Activated T-helper 9 cell treated with anti-CD3 and anti-CD28 coated beads, Interleukin-2, amount 50 U/mL, for 16 hours (primary cell): ENCODE measurements at regions not wholly inside any gene's neighbourhood (a gene's known extent, or its start where the extent isn't known, plus 50 kb on each side); places are given as distances from the start of the nearest gene placed in this dataset.
A peak's percentile ranks its signal among the peaks of the same experiment; 100 is the strongest.
"Not testable (repeated sequence)": the region's sequence is repeated elsewhere in the genome, so short reads cannot be mapped to it uniquely, and the experiment has no call there.

Source experiments
- DNase-seq: peaks from one replicate; pipeline ENCODE4 v3.0.0-alpha.2; 2020; ENCODE audit warnings: low read depth

DNA sequence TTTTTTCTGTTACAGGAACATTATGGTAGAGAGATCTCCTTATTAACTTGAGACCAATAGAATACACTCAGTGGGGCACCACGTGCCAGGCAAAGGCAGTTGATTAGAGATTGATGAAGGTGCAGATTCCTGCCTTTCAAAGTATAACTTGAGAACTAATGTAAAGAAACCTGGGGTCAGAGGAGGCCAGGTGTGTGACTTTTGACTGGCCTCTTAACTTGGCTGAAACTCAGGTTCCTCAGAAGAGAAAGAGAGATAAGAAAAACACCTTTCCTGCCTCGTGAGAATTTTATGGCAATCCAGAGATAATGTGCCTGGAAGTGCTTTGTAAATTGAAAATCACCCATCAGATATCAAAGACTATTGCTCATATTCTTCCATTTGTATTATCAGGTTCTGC lies 110.7 kb upstream of the GZMB start:
- no peak for DNase-seq

DNA sequence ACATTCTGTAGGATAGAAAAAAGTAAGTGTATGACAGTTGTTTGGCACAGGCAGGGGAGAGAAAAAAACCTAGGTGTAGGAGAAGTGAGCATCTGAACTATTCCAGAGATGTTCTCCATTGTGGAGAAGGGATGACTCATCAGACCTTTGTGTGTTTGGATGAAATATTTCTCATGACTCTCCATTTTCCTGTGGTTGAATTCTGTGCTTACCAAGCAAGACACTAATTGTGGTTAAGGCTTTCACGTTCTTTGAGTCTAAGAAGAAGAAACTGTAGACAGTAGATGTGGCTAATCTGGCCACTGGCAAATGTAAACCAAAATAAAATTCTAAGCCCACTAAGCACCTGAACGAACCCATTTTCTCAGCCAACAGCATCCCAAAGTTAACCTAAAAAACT lies 107.9 kb upstream of the GZMB start:
- DNase-seq = no peak

DNA sequence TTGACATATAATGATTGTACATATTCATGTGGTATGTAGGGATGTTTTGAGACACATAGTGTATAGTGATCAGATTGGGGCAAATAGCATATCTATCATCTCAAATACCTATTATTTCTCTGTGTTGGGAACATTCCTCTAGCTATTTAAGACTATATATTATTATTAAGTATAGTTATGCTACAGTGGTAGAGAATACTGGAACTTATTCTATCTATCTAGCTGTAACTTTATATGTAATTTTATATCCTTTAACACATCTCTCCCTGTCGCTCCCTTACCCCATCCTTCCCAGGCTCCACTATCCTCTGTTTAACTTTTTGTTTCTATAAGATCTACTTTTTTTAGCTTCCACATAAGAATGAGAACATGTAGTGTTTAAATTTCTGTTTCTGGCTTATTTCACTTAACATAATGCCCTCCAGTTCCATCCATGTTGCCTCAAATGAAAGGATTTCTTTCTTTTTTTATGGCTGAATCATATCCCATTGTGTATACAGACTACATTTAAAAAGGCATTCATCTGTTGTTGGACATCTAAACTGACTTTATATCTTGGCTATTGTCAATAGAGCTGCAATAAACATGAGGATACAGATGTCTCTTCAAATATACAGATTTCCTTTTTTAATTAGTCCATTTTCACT lies 102.1 kb upstream of the GZMB start:
- no peak for DNase-seq

DNA sequence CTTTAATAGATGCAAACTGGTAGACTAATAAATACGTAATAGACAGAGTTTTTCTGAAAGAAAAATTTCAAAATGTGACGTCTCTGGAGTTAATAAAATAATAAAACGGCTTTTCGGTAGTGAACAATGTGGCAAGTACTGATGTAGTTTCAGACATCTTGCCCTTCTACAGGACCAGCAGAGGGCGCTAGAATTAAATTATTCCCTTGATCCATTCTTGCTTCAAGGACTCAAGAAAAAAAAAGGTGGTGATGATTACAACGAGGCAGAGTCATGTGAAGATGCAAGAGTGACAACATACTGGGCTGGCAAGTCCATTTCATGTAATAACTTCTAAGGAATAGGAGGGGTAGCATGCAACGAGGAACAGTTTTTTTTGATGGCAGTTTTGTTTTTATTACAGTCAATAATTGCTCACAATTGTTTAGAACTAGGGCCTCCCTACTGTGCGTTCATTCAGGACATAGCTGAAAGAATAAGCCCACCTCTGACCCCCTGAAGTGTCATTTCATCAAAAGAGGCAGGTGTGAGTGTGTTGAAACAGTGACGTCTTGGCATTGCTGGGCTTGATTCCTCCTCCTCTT lies 101.0 kb upstream of the GZMB start:
- DNase-seq = no peak

DNA sequence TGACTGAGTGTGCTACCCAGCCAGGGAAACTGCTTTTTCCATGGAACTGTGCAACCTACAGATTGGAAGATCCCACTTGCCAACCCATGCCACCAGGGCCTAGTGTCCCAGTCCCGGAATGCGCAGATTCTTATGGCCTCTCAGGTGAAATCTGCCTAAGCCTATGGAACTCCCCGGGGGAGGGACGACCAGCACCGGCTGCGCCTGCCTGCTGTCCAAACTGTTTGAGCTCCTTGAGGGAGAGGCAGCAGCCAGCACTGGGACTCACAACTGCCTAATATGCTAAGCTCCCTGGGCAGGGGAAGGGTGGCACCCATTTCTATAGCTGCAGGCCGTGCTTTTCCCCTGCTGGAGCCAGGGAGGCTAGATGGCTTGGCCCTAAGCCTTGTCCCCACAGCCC lies 92.5 kb upstream of the GZMB start:
- DNase-seq = no peak

DNA sequence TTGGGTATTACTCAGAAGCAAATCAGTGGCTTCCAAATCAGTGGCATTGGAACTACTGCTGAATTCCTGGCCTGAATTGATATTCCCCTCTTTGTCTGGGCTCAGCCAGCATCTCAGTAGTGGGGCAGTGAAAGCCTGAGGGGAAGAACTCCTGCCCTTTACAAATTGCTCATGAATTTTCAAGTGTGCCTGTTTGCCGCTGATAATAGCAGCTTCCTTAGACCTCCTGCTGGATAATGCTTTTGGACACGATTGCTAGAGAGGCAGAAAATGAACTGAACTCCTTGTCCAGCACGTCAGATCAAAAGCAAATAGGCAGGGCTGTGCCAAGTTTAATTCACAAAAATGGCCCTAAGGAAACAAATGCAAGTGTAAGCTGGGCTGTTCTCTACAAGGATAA lies 91.3 kb upstream of the GZMB start:
- DNase-seq = no peak

DNA sequence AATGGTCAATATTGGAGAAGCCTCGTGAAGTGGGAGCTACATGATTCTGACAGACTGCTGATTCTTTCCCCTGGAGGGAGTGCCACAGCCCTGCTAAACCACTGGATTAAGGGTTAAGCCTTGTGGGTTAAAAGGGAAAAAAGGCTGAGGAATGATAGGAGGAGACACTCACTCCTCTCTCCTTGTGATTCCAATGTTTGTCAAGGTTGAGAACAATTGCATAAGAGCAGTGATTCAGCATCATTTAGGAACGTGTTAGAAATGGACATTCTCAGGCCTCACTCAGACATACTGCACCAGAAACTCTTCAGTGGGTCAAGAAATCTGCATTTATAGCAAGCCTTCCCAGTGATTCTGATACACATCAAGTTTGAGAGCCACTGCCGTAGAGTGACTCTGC lies 87.8 kb upstream of the GZMB start:
- DNase-seq = no peak

DNA sequence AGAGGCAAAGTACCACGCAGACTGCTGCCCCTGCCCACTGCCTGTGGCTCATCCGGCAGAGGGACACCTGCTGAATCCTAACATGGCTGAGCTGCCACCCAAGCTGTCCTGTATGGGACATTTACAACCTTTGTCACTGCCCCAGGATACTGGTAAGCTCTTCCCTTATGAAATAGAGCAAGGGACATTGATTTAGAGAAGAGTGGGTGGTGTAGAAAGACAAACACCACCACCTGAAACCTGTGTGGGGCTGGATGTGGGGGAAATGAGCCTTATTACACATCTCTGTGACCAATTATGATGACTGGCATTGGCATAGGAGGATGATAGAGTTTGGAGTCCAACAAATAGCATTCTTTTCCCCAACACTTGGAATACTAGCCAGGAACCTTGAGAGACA lies 81.2 kb upstream of the GZMB start:
- no peak for DNase-seq

DNA sequence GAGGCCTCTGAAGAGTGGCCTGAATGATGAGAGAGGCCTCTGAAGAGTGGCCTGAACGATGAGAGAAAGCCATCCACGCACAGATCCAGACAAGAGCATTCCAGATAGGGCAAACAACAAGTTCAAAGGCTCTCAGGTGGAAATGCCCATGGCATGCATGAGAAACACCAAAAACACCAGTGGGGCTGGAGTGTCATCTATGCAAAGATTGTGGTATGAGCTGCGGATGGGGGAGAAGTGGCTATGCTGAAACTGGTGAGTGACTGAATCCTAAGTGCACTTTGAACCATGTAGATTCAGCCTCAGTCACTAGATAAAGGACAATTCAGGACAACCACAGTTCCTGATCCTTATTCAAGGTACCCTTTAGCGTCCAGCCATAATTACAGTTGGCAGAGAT lies 79.4 kb upstream of the GZMB start:
- no peak for DNase-seq

DNA sequence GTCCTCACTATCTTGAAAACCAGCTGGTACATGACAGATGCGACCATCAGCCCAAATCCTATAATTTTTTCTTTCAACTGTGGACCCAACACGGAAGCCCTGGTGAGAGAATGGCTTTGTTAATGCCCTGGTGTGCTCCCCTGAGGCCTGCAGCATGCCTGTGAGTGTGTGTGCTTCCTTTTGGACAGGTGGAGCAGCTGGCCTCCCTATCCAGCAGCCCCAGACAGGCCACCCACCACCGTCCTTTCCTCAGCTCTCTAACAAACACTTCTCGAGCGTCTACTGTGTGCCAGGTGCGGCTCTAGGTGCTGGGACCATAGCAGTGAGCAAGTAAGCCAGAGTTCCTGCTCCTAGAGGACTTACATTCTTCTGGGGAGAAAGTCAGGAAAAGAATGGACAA lies 78.9 kb upstream of the GZMB start:
- no peak for DNase-seq

DNA sequence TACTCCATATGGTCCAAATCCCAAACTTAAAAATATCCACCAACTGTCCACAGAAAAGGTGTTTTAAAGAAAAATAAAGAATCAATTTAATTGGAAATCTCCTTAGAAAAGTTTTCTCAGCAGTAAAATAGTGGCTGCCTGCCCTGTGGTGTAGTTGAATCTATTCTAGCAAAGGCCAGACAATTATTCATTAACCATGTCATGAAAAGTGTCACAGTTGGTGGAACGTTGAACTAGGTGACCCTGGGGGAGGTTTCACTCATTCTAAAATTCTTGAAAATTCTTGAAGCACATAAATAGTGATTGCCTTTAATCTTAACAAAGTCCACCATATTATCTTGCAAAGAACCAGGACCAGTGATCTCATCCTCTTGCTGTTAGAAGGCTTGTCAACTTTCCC lies 78.4 kb upstream of the GZMB start:
- DNase-seq = no peak

DNA sequence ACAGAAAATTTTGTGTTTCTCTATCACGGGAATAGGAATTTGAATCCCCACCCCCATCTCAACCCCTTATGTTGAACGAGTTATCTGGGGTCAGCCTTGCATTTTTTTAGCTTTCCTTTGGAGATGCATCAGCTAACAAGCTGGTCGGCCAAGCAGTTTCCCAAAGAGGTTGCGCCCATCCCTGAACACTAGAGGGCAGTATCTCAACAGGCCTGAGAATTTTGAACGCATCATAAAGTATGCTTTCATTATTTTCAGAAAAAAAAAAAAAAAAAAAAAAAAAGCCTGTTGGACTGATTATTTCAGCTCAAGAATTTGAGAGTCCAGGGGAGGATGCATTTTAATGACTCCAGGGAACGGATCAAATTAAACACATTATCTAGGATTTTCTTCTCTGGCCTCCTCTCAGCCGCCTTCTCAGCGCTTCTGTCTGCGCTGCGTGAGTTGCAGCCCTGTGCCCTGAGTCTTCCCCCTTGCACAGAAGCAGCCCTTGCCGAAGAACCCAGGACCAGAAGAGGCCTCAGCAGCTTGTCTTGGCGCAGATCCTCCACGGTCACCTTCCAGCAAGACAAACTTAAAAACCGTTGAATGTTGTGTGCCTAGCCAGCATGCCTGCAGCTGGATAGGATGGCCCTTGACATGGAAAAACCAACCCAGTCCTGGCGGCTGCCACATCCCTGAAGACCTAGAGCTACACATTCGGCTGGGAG lies 76.6 kb upstream of the GZMB start:
- DNase-seq = peak; percentile 24

DNA sequence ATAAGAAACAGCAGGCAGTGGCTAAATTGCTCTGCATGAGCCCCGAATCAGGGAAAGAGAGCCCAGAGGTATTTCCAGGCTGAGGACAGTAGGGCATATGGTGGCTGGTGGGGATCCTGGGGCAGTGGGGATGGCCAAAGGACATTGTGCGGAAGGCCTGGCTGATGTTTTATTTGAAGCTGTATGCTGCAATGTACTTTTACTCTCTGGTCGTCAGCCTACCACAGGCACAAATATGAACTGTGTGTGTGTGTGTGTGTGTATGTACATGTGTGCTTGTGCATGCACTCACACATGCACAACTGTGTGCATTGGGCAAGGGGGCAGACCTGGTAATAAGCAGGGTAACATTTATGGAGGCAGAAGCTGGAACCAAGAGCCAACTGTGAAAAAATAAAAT lies 74.7 kb upstream of the GZMB start:
- no peak for DNase-seq

DNA sequence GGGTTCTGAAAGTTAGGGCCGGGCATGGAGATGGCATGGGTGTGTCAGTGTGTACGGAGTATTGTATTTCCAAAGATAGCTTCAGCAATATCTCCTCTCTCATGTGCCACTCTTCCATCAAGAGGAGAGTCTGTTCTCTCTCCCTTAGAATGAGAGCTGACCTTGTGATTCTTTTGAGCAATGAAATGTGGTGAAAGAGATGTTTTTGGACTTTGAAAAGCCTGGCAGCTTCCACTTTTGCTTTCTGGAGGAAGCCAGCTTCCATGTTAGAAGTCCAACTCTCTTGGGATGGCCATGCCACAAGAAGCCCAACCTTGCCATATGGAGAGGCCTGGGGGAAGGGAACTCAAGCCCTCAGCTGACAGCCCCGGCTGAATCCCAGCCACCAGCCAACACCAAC lies 72.4 kb upstream of the GZMB start:
- DNase-seq = no peak

DNA sequence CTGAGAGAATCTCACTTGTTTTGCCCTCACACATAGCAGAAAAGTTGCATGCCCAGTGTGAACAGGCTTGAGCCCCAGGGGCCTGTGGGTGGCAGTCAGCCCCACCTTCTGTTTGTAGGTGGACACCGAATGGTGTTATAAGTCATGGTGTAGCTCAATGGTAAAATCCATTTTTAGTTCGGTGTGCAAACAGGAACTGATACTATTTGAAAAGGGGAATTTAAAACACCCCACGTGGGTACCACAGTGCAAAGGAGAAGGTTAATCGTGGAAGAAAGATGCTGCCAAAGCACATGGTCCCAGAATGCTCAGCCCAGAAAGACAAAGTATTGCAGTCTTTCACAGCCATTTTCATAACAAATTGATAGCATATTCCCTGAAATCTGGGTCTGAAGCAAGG lies 71.8 kb upstream of the GZMB start:
- no peak for DNase-seq

DNA sequence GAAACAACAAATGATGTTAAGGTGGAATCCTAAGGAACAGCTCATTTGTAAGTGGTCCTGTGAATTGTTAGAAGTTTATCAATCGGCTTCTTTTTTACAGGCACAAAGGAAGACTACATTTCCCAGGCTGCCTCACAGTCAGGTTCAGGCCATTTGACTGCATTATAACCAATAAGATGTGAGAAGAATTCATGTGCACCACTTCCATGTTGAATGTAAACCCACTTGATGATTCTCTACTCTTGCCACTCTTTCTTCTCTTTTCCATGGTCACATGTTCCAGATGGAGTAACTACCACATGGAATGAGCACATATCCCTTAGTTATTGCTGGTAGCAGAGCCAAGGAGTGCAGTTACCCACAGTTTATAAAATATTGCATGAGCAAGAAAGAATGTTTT lies 67.1 kb upstream of the GZMB start:
- DNase-seq = no peak

DNA sequence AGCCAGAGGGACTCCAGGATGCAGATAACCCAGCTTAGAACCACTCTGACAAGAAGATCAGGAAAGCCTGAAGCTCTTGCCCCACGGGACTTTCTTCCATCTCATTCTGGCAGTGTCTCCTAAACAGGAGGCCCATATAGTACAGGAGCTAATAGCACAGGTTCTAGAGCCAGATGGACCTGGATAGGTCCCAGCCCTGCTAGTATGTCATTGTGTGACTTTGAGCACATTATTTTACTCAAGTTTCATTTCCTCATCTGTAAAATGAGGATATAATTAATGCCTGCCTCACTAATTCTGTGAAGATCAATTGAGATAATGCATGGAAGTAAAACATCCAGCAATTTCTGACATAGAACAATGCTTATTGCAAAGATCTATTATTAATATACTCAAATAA lies 66.5 kb upstream of the GZMB start:
- DNase-seq = no peak

DNA sequence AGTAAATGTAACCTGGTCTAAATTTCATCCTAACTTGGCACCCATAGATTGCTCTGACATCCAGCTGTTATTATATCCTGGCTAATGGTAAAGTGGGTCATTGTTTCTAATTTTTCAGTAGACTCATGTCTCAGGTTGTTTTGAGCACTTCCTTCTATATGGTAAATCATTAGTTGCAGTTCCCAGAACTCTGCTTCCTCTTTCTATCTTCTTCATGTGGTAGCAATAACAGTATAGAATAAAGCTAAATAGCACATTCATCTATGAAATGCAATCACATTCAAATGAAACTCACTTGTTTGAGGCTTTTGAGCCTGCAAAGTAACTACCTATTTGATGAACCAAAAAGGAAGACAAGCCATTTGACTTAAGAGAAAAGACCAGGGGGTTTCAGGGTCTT lies 65.1 kb upstream of the GZMB start:
- DNase-seq = no peak

DNA sequence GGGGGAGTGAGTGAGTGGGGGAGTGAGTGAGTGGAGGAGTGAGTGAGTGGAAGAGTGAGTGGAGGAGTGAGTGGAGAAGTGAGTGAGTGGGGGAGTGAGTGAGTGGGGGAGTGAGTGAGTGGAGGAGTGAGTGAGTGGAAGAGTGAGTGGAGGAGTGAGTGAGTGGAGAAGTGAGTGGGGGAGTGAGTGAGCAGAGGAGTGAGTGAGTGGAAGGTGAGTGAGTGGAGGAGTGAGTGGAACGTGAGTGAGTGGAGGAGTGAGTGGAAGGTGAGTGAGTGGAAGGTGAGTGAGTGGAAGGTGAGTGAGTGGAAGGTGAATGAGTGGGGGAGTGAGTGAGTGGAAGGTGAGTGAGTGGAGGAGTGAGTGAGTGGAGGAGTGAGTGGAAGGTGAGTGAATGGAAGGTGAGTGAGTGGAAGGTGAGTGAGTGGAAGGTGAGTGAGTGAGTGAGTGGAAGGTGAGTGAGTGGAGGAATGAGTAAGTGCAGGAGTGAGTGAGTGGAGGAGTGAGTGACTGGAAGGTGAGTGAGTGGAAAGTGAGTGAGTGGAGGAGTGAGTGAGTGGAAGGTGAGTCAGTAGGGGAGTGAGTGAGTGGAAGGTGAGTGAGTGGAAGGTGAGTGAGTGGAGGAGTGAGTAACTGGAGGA lies 62.4 kb upstream of the GZMB start:
- DNase-seq = not testable (repeated sequence)

DNA sequence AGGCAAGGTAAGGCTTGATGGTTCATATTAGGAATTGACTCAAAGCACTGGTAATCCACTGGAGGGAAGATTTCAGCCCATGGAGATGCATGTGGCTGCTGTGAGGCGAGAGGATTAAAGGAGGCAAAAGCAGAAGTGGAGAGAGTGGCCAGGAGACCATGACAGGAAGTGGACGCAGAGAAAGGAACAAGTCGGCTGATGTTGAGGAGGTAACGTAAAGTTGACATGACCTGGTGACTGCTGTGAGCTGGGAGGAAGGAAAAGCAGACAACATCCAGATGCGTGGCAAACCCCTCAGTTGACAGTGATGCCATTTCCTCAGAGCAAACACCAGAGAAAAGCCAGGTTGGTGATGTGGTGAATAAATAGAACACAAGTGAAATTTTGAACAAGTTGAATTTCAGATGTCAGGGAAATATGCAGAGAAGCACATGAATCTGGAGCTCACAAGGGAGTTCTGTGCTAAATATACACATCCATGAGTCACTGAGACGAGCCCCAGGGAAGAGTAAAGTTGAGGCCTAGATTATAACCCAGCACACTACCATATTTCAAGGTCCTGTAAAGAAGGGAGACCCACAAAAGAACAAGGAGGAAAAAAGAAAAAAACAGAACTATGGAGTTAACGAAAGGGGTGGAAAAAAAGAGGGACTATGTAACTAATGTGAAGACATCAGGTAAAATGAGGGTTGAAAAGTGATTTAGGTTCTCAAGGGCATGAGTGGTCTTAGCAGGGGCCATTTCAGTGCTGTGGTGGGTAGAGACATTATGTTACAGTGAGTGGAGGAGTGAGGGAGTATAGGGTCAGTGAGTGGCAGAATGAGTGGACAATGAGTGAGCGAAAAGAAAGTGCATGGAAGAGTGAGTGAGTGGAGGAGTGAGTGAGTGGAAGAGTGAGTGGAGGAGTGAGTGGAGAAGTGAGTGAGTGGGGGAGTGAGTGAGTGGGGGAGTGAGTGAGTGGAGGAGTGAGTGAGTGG lies 61.6 kb upstream of the GZMB start:
- no peak for DNase-seq

DNA sequence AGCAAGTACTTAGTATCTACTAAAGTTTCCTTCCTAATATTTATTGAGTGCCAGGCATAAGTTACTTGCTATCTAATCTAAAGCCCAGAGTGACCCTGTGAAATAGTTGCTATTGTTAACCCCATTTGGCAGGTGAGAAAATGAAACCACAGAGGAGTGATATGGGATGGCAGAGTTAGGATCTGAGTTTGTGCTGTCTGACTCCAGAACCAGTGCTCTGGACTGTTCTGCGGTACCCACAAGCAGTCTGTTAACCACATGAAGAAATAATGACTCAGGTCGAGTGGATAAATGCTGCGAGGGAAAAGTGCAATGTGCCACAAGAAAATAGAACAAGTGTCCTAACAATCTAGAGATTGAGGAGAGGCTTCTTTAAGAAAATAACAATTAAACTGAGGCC lies 60.7 kb upstream of the GZMB start:
- no peak for DNase-seq

DNA sequence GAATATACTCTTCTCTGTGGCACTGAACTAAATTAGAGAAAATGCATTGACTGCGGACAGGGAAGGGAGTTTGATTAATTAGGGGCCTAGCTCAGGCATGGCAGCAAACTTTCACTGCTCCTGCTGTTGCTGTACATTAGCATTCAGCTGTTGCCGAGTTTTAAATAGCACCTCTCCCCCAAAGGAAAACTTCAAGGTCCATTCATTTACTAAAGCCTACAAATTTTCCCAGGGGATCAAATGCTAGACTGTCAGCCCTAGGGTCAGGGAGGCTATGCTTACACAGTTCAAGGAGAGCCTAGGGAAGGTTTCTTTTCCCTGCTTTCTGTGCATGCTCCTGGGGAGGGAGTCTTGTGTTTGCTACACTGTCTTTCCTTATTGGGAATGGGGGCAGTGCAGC lies 60.0 kb upstream of the GZMB start:
- DNase-seq = no peak
